Thymus (tissue), 11 donors: ENCODE measurements at regions not wholly inside any gene's neighbourhood (a gene's known extent, or its start where the extent isn't known, plus 50 kb on each side); places are given as distances from the start of the nearest gene placed in this dataset.
"Not testable (repeated sequence)": the region's sequence is repeated elsewhere in the genome, so short reads cannot be mapped to it uniquely, and the experiment has no call there.

Experiments used
- DNase-seq, 9 donors: peaks; one replicate each; pipeline ENCODE4 v3.0.0-alpha.2; 2013; ENCODE audit warnings: low spot score in 9 of 9, low read depth in 6 of 9, missing footprints in 1 of 9
- H3K27ac ChIP-seq, 2 donors: one replicate each; pipeline ENCODE4 v1.5.1; 2013; ENCODE audit warnings: control low read depth in 1 of 2, low read depth in 1 of 2, low read length in 1 of 2, mild to moderate bottlenecking in 1 of 2, moderate library complexity in 1 of 2
- H3K27me3 ChIP-seq, 2 donors: one replicate each; pipeline ENCODE4 v1.5.1; 2013; ENCODE audit warnings: low read length in 1 of 2; ENCODE audit not compliant: control insufficient read depth in 2 of 2, insufficient read depth in 1 of 2
- H3K36me3 ChIP-seq, 2 donors: one replicate each; pipeline ENCODE4 v1.5.1; 2013; ENCODE audit warnings: low read length in 1 of 2, mild to moderate bottlenecking in 1 of 2, moderate library complexity in 1 of 2; ENCODE audit not compliant: control insufficient read depth in 2 of 2, insufficient read depth in 2 of 2
- H3K4me1 ChIP-seq, 2 donors: one replicate each; pipeline ENCODE4 v1.5.1; 2013; ENCODE audit warnings: low read length in 2 of 2; ENCODE audit not compliant: control insufficient read depth in 2 of 2, insufficient read depth in 2 of 2
- H3K4me3 ChIP-seq, 2 donors: one replicate each; pipeline ENCODE4 v1.5.1; 2013; ENCODE audit warnings: low read length in 2 of 2, control low read depth in 1 of 2, mild to moderate bottlenecking in 1 of 2
- H3K9me3 ChIP-seq, 2 donors: one replicate each; pipeline ENCODE4 v1.5.1; 2013; ENCODE audit warnings: low read length in 1 of 2, mild to moderate bottlenecking in 1 of 2; ENCODE audit not compliant: control insufficient read depth in 2 of 2, insufficient read depth in 1 of 2
- WGBS: extraction: QIAGEN DNeasy Blood & Tissue Kit; methylation state at CpG from one replicate; pipeline ENCODE4 v1.1.7; 2013; 5-methylcytosine and 5-hydroxymethylcytosine counted together
- donor health status: healthy.

DNA sequence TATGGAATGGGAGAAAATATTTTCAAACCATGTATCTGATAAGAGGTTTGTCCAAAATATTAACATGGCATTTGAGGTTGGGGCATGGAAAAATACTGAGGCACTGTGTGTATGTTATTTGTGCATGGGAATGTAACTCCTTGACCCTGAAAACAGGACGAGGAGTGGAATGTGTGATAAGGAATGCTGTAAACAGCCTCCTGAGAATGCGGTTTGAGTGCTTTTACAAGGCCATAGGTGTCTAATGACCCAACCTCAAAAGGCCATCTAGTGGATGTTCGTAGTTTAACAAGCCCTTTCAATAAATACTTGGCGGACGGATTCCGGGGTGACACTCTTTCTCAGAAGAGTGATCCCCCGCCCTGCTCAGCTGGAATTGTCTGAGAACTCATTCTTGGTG lies 162.9 kb upstream of the USP9X start:
- no peaks in the 10 kb centered on the region for H3K9me3 ChIP-seq
- no peak overlapping the region for H3K4me3 ChIP-seq
- no peaks in the 10 kb centered on the region for H3K4me1 ChIP-seq
- 90% methylated on average over 7 of the region's 7 CpGs for WGBS
- H3K27ac ChIP-seq: no peak overlapping the region
- H3K27me3 ChIP-seq: no peaks in the 10 kb centered on the region
- DNase-seq: no peak
- no peaks in the 10 kb centered on the region for H3K36me3 ChIP-seq

DNA sequence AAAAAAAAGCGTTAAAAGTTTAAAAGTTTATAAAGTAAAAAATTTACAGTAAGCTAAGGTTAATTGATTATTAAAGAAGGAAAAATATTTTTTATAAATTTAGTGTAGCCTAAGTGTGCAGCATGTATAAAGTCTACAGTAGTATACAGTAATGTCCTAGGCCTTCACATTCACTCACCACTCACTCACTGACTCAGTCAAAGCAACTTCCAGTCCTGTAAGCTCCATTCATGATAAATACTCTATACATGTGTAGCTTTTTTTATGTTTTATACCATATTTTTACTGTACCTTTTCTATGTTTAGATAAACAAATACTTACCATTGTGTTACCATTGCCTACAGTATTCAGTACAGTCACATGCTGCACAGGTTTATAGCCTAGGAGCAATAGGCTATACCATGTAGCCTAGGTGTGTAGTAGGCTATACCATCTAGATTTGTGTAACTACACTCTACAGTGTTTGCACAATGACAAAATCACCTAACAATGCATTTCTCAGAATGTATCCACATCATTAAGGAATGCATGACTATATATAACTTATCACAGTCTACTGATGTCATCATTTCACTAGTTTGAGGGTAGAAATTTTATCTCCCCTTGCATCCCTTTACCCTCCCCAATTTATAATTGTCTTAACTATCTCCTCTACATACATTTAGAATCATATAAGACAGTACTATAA lies 158.4 kb upstream of the USP9X start:
- H3K9me3 ChIP-seq, H3K27me3 ChIP-seq, DNase-seq, H3K4me3 ChIP-seq, H3K36me3 ChIP-seq, H3K4me1 ChIP-seq, H3K27ac ChIP-seq: not testable (repeated sequence)
- 100% methylated on average over 1 of the region's 1 CpG for WGBS

- Histone ChIP-seq H3K9me3 (peaks cover 0 to 5% of the 10 kb centered on the region in 2 donors), H3K27ac (no peak overlapping the region), H3K4me1 (peaks cover 0 to 3% of the 10 kb centered on the region in 2 donors), H3K4me3 (no peak overlapping the region), H3K36me3 (no peaks in the 10 kb centered on the region), H3K27me3 (no peaks in the 10 kb centered on the region)
- no peak for DNase-seq
Measured at GRCh38 chrX:40928076-40928475, 157.2 kb upstream of the USP9X start.

GRCh38 chrX:40931921-40932320 lies 153.3 kb upstream of the USP9X start:
- Histone ChIP-seq H3K27ac (no peak overlapping the region), H3K4me1 (peaks cover 0 to 5% of the 10 kb centered on the region in 2 donors), H3K4me3 (no peak overlapping the region), H3K9me3 (peaks cover 0 to 5% of the 10 kb centered on the region in 2 donors), H3K27me3 (no peaks in the 10 kb centered on the region), H3K36me3 (no peaks in the 10 kb centered on the region)
- no peak for DNase-seq
- WGBS: 97% methylated on average over 2 of the region's 2 CpGs

- Histone ChIP-seq H3K27me3 (no peaks in the 10 kb centered on the region), H3K4me1 (peaks cover 0 to 5% of the 10 kb centered on the region in 2 donors), H3K9me3 (peaks cover 0 to 5% of the 10 kb centered on the region in 2 donors), H3K4me3 (peak overlapping the region; percentile 2 to 39), H3K36me3 (no peaks in the 10 kb centered on the region), H3K27ac (peak overlapping the region; percentile 52 to 55)
- 10% methylated on average over 7 of the region's 7 CpGs for WGBS
- DNase-seq: peak in 2 of 9 donors; percentile 4 to 24
Measured at GRCh38 chrX:40933132-40933705, 152.0 kb upstream of the USP9X start.

- Histone ChIP-seq H3K9me3 (no peaks in the 10 kb centered on the region), H3K36me3 (no peaks in the 10 kb centered on the region), H3K27me3 (no peaks in the 10 kb centered on the region), H3K4me3 (peak overlapping the region; percentile 2 to 39), H3K4me1 (peaks cover 0 to 5% of the 10 kb centered on the region in 2 donors), H3K27ac (peak overlapping the region; percentile 52 to 55)
- 15% methylated on average over 5 of the region's 5 CpGs for WGBS
- peak in 2 of 9 donors; percentile 7 to 32 for DNase-seq
Measured at GRCh38 chrX:40933706-40934425, 151.4 kb upstream of the USP9X start.

DNA sequence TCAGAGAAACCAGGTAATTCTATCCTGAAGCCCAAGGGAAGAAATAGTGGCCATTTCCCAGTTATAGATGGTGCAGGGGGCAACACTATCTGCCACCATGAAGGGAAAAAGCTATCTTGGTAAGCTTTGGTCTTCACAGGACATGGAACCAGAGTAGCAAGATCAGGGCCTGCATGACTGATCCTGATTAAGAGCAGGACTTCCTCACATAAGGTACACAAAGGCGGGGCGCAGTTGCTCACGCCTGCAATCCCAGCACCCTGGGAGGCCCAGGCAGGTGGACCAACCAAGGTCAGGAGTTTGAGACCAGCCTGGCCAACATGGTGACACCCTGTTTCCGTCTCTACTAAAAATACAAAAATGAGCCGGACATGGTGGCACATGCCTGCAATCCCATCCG lies 148.4 kb upstream of the USP9X start:
- Histone ChIP-seq H3K27ac (no peak overlapping the region), H3K4me3 (no peak overlapping the region), H3K36me3 (no peaks in the 10 kb centered on the region), H3K27me3 (no peaks in the 10 kb centered on the region), H3K4me1 (peaks cover 0 to 5% of the 10 kb centered on the region in 2 donors), H3K9me3 (no peaks in the 10 kb centered on the region)
- 99% methylated on average over 6 of the region's 6 CpGs for WGBS
- no peak for DNase-seq

DNA sequence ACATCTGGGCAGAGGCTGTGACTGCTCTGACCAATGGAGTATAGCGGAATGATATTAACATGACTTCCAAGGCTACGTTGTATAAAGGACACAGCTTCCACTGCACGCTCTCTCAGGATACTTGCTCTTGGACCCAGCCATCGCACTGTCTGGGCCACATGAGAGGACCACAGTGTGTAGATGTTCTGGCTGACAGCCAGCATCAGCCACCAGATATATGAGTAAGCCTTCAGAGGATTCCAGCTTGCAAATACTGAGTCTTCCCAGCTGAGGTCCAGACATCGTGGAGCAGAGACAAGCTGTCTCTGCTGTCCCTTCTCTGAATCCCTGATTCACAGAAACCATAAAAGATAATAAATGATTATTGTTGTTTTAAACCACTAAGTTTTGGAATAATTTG lies 146.8 kb upstream of the USP9X start:
- Histone ChIP-seq H3K27ac (no peak overlapping the region), H3K9me3 (no peaks in the 10 kb centered on the region), H3K36me3 (no peaks in the 10 kb centered on the region), H3K4me1 (peaks cover 0 to 3% of the 10 kb centered on the region in 2 donors), H3K27me3 (no peaks in the 10 kb centered on the region), H3K4me3 (no peak overlapping the region)
- WGBS: 95% methylated on average over 5 of the region's 5 CpGs
- no peak for DNase-seq

DNA sequence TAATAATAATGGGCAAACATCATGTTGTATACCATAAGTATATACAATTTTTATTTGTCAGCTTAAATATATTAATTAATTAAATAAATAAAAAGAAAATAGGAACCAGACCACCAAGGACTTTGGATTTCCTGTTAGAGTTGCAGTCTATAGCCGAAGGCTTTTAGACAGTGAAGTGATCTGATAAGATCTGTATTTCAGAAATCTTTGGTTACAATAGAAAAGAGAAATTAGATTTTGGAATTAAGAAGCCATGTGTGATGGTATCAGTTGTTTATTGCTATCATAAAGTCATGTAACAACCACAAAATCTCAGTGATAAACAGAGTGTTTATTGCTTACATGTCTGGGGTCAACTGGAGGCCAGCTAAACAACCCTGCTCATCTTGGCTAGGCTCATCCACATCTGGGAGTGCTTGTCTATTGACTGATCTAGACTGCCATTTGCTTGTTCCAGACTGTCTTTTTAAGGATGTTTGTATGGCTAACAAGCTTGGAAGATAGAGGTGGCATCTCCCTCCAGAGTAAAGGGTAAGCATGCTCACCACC lies 142.1 kb upstream of the USP9X start:
- 85% methylated on average over 1 of the region's 1 CpG for WGBS
- Histone ChIP-seq H3K27me3 (no peaks in the 10 kb centered on the region), H3K4me1 (no peaks in the 10 kb centered on the region), H3K27ac (no peak overlapping the region), H3K4me3 (no peak overlapping the region), H3K9me3 (no peaks in the 10 kb centered on the region), H3K36me3 (no peaks in the 10 kb centered on the region)
- DNase-seq: no peak
